ENCODE measurements at regions not wholly inside any gene's neighbourhood (a gene's known extent, or its start where the extent isn't known, plus 50 kb on each side); places are given as distances from the start of the nearest gene placed in this dataset.

DNA sequence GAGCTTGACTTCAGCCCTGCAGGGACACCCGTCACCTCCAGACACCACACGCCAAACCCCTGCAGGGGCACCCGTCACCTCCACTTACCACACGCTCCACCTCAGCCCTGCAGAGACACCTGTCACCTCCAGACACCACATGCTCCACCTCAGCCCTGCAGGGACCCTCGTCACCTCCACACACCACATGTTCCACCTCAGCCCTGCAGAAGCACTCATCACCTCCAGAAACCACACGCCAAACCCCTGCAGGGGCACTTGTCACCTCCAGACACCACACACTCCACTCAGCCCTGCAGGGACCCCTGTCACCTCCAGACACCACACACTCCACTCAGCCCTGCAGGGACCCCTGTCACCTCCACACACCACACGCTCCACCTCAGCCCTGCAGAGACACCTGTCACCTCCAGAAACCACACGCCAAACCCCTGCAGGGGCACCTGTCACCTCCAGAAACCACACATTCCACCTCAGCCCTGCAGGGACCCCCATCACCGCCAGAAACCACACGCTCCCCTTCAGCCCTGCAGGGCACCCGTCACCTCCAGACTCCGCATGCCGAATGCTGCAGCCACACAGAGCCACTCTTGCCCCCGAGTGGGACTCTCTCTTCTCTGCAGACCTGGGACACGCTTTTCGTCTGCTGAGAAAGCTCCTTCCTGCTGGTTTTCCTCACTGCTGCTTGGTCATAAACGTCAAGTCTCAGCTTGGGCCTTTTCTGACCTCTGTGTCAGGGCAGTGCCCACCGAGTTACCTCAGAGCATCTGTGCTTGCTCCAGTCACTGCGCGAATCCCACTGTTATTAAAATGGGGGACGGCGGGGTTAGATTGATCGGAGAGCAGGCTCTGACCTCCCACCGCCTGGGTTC is 77.5 kb upstream of the SALL3 start:
- no peak overlapping the region for H3K4me3 ChIP-seq (ENCODE audit: low read depth, low read length)
- TF ChIP-seq, protein P1, sequence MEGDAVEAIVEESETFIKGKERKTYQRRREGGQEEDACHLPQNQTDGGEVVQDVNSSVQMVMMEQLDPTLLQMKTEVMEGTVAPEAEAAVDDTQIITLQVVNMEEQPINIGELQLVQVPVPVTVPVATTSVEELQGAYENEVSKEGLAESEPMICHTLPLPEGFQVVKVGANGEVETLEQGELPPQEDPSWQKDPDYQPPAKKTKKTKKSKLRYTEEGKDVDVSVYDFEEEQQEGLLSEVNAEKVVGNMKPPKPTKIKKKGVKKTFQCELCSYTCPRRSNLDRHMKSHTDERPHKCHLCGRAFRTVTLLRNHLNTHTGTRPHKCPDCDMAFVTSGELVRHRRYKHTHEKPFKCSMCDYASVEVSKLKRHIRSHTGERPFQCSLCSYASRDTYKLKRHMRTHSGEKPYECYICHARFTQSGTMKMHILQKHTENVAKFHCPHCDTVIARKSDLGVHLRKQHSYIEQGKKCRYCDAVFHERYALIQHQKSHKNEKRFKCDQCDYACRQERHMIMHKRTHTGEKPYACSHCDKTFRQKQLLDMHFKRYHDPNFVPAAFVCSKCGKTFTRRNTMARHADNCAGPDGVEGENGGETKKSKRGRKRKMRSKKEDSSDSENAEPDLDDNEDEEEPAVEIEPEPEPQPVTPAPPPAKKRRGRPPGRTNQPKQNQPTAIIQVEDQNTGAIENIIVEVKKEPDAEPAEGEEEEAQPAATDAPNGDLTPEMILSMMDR (IDR thresholded peaks at IDR 0.05; ENCODE audit: borderline replicate concordance, insufficient read depth, low read depth, low read length), result no peak

DNA sequence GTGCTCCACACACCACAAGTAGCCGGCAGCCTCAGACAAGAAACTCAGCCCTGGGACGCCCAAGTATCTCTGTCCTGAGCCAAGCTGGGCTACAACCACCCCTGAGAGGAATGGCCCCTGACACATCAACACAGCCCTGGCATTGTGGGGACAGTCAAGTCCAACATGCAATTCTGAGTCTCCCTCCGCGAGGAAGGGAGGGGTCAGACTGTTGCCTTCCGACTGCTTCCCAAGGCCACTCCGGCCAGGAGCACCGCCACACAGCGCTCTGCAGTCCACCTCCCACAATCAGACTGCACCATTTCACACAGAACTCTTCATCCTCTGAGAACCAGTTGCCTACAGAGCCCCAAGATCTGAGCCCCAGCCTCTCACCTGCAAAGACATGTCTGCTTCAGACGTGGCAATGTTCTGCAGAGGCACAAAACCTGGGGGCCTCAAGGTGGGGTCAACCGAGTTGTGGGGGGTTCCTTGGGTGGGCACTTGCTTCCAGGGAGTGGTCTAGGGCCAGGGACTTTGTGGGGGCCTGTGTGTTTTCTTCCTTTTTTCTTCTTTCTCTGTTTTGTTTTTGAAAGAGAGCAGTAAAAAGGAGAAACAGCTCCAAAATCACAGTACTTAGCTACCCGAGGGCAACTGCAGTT is 76.7 kb upstream of the SALL3 start:
- H3K4me3 ChIP-seq (ENCODE audit: low read depth, low read length), result no peak overlapping the region
- TF ChIP-seq, protein P1 (IDR thresholded peaks at IDR 0.05; ENCODE audit: borderline replicate concordance, insufficient read depth, low read depth, low read length), result no peak

DNA sequence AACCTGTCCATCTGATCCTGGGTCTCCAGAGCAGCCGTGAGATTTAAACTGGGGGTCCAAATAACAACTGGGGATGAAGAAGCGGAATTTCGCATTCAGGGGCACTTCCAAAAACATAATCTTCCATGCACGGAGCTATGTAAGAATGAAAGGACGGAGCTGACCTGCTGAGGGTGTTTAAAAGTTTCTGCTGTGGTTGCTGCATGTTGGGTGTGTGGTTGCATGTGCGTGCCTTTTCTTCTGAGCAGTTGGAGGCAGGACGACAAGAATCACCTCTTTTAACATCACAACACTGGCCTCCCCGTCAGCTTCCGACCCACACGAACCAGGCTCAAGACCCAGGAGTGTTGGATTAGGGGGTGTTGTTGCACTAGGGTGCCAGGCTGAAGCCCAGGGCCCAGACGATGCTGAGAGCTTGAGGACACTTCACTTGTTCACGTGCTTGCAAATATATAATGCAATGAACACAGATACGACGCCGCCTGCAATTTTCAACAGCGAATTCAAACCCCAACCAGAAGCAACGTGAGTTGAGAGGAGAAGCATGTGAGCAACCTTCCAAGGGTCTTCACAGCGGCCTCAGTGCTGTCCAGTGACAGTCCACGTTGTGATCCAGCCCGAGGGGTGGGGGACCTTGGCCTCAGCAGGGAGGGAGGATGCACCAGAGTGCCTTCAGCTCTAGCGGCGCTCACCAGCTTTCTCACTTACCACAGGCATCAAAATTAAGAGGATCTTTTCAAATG is 76.0 kb upstream of the SALL3 start:
- TF ChIP-seq, protein P1 (IDR thresholded peaks at IDR 0.05; ENCODE audit: borderline replicate concordance, insufficient read depth, low read depth, low read length), result no peak
- no peak overlapping the region for H3K4me3 ChIP-seq (ENCODE audit: low read depth, low read length)

DNA sequence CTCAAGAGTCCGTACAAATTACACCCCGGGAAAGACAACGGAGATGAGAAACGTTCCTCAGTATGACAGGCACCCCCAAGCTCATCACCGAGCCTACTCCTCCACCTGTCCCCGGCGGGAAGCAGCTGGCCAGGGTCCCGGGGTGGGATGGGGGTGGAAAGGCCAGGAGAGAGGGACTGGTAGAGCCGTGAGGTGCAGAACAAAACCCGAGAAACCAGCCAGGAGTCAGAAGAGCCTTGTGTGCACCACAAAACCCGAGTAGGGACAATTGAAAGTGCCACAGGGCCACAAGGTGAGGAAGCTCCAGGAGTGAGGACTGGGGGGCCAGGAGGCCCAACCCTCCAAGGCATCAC is 75.5 kb upstream of the SALL3 start:
- no peak overlapping the region for H3K4me3 ChIP-seq (ENCODE audit: low read depth, low read length)
- TF ChIP-seq, protein P1 (IDR thresholded peaks at IDR 0.05; ENCODE audit: borderline replicate concordance, insufficient read depth, low read depth, low read length), result no peak

DNA sequence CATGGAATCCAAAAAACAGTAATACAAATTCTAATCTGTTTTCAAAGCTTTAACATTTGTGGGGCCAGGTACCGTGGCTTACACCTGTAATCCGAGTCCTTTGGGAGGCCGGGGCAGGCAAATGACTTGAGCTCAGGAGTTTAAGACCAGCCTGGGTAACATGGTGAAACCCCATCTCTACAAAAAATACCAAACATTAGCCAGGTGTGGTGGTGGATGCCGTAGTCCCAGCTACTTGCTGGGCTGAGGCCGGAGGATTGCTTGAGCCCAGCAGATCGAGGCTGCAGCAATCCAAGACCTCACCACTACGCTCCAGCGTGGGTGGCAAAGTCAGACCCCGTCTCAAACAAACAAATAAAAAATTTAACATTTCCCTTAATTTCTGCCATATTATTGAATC is 74.3 kb upstream of the SALL3 start:
- no peak overlapping the region for H3K4me3 ChIP-seq (ENCODE audit: low read depth, low read length)
- TF ChIP-seq, protein P1 (IDR thresholded peaks at IDR 0.05; ENCODE audit: borderline replicate concordance, insufficient read depth, low read depth, low read length), result no peak

DNA sequence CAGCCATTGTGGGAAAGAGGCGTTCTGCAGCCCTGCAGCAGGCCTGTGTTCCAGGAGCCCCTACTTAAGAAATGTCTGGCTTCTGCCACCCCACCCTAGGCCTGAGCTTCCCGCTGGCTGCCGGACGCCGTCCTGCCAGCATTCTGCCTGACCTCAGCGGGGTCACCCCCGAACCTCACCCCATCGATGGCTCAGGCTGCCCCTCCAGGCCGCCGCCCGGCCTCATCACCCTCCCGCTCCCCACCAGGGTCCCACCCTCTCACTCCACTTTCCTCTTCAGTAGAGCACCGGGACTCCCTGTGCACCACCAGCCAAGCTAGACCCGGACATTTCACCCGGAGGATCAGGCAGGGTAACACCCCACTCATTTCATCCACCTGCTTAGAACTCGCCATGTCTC is 73.6 kb upstream of the SALL3 start:
- TF ChIP-seq, protein P1 (IDR thresholded peaks at IDR 0.05; ENCODE audit: borderline replicate concordance, insufficient read depth, low read depth, low read length), result no peak
- H3K4me3 ChIP-seq (ENCODE audit: low read depth, low read length), result no peak overlapping the region
